ENCODE measurements at regions not wholly inside any gene's neighbourhood (a gene's known extent, or its start where the extent isn't known, plus 50 kb on each side); places are given as distances from the start of the nearest gene placed in this dataset.

DNA sequence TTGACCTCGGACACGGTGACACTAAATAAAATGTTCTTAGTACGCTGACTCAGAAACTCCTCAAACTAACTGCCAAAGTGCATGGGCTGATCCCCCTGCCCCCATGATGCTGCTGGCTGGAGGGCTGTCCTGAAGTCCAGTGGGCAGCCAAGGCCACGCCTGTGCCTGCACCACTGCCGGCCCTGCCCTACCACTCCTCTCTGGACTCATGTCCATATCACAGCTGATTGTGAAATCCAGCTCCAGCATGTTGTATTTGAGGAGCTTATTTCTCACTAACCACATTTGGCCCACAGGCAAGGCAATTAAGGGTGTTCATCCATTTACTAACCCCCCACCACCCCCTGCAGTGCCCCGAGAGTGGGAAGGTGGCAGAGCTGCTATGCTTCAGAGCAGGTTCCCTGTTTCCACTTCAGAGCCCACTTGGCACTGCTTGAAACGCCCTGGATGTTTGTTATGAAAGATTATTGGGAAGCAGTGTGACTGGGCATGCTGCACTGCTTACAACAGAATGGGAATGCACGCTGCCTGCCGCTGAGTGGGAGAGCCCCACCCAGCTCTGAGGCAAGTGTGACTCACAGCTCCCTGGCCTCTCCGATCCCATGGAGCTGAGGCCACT is 114.0 kb downstream of the UQCRFS1 start:
- DNase-seq (peak in 4 of 5 donors; percentile 40 to 73 (median 49)), ATAC-seq (peak; percentile 87 to 97 (median 94))
- H3K36me3 ChIP-seq: no peaks in the 10 kb centered on the region
- H3K27me3 ChIP-seq: peaks cover 0 to 11% (median 0%) of the 10 kb centered on the region in 9 donors
- H3K27ac ChIP-seq: peak overlapping the region in 5 of 12 donors; percentile 32 to 78 (median 64)
- TF ChIP-seq POLR2A (IDR thresholded peaks at IDR 0.05): no peak
- TF ChIP-seq, protein P1, sequence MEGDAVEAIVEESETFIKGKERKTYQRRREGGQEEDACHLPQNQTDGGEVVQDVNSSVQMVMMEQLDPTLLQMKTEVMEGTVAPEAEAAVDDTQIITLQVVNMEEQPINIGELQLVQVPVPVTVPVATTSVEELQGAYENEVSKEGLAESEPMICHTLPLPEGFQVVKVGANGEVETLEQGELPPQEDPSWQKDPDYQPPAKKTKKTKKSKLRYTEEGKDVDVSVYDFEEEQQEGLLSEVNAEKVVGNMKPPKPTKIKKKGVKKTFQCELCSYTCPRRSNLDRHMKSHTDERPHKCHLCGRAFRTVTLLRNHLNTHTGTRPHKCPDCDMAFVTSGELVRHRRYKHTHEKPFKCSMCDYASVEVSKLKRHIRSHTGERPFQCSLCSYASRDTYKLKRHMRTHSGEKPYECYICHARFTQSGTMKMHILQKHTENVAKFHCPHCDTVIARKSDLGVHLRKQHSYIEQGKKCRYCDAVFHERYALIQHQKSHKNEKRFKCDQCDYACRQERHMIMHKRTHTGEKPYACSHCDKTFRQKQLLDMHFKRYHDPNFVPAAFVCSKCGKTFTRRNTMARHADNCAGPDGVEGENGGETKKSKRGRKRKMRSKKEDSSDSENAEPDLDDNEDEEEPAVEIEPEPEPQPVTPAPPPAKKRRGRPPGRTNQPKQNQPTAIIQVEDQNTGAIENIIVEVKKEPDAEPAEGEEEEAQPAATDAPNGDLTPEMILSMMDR (IDR thresholded peaks at IDR 0.05): no peak
- no peaks in the 10 kb centered on the region for H3K4me1 ChIP-seq
- no peak overlapping the region for H3K4me3 ChIP-seq
- peaks cover 0 to 11% (median 0%) of the 10 kb centered on the region in 12 donors for H3K9me3 ChIP-seq
- intact Hi-C loops (cut with DNase I): no loop called here
- WGBS, 4 donors: 68 to 74% (median 70%) methylated on average over 10 of the region's 10 CpGs

DNA sequence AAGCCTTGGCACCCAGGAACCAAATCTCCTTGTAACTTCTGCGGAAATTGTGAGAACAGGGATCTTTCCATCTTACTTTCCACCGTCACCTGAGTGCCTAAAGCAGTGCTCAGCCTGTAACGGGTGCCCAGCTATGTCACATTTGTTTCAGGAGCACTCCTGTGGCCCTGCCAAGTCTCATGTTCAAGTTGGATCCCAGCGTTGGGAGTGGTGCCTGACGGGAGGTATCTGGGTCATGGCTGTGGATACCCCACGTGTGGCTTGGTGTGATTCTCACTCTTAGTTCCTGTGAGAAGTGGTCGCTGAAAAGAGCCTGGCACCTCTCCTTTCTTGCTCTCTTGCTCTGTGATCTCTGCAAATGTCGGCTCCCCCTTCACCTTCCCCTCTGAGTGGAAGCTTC is 114.9 kb downstream of the UQCRFS1 start:
- no peaks in the 10 kb centered on the region for H3K4me1 ChIP-seq
- H3K36me3 ChIP-seq: no peaks in the 10 kb centered on the region
- peaks cover 0 to 11% (median 0%) of the 10 kb centered on the region in 12 donors for H3K9me3 ChIP-seq
- intact Hi-C loops (cut with DNase I): no loop called here
- WGBS, 4 donors: 56 to 74% (median 69%) methylated on average over 8 of the region's 8 CpGs
- peak overlapping the region in 3 of 12 donors; percentile 1 to 78 (median 63) for H3K27ac ChIP-seq
- TF ChIP-seq POLR2A (IDR thresholded peaks at IDR 0.05): no peak
- TF ChIP-seq, protein P1 (IDR thresholded peaks at IDR 0.05): no peak
- DNase-seq: no peak
- H3K4me3 ChIP-seq: no peak overlapping the region
- no peak for ATAC-seq
- H3K27me3 ChIP-seq: peaks cover 0 to 11% (median 0%) of the 10 kb centered on the region in 9 donors

DNA sequence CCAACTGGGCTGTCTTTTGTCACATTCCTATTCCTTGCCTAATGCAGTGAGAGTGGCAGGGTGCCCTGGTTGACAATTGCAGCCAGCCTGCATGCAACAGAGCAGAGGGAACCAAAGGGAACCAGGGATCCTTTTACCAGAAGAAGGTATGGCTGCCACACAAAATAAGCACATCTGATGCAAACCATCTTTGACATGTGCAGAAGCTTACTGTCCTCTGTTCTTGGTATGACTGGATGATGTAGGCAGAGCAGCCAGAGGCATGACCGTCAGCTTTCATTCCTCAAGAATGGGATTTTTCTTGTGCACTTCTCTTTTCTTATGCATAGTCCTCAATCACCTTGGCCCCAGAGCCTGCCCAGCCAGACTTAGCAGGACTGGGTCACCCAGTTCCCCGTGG is 116.1 kb downstream of the UQCRFS1 start:
- 64 to 68% (median 65%) methylated on average over 2 of the region's 2 CpGs for WGBS, 4 donors
- no peak for DNase-seq
- no peaks in the 10 kb centered on the region for H3K36me3 ChIP-seq
- H3K4me3 ChIP-seq: no peak overlapping the region
- intact Hi-C loops (cut with DNase I): no loop called here
- no peak for ATAC-seq
- H3K27ac ChIP-seq: no peak overlapping the region
- peaks cover 0 to 11% (median 0%) of the 10 kb centered on the region in 9 donors for H3K27me3 ChIP-seq
- H3K4me1 ChIP-seq: no peaks in the 10 kb centered on the region
- H3K9me3 ChIP-seq: peaks cover 0 to 11% (median 0%) of the 10 kb centered on the region in 12 donors
- TF ChIP-seq POLR2A (IDR thresholded peaks at IDR 0.05): no peak
- TF ChIP-seq, protein P1 (IDR thresholded peaks at IDR 0.05): no peak

DNA sequence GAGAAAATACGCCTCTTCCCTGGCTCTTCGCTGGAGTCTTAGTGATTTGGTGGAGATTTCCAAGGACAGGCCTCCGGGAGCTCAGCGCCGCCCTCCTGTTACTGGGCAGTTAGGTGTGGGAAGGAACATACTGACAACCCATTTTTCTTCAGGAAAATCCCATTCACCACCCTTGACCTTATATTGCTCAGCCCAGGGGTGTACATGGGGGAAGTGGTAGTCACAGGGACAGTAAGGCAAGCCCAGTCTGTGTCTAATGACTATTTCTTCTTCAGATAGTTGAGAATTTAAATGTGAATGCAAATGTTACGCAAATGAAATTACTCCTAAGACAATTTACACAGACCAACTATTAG is 119.4 kb downstream of the UQCRFS1 start:
- no peaks in the 10 kb centered on the region for H3K4me1 ChIP-seq
- intact Hi-C loops (cut with DNase I): no loop called here
- DNase-seq: no peak

More for the DNA sequence above, 119.4 kb downstream of the UQCRFS1 start:
- H3K27ac ChIP-seq: no peak overlapping the region
- H3K9me3 ChIP-seq: no peaks in the 10 kb centered on the region
- no peak for ATAC-seq
- TF ChIP-seq, protein P1 (IDR thresholded peaks at IDR 0.05): no peak
- no peak for TF ChIP-seq POLR2A (IDR thresholded peaks at IDR 0.05)
- no peaks in the 10 kb centered on the region for H3K36me3 ChIP-seq
- peaks cover 0 to under 1% (median 0%) of the 10 kb centered on the region in 9 donors for H3K27me3 ChIP-seq
- 80 to 89% (median 86%) methylated on average over 6 of the region's 6 CpGs for WGBS, 4 donors
- H3K4me3 ChIP-seq: no peak overlapping the region

Data from heart left ventricle (tissue), 16 donors.